Stimulated activated CD4-positive, alpha-beta T cell treated with anti-CD3 and anti-CD28 coated beads, Interleukin-12 subunit alpha, Interleukin-12 subunit beta, amount 100 ng/mL, for 48 hours (primary cell): ENCODE measurements at regions not wholly inside any gene's neighbourhood (a gene's known extent, or its start where the extent isn't known, plus 50 kb on each side); places are given as distances from the start of the nearest gene placed in this dataset.

Experiments
- DNase-seq, 3 donors: peaks; one replicate each; pipeline ENCODE4 v3.0.0-alpha.2; 2020; ENCODE audit warnings: low read depth in 2 of 3, low spot score in 1 of 3

GRCh38 chr3:94179059-94179458 lies 116.2 kb downstream of the NSUN3 start:
- DNase-seq, result no peak

GRCh38 chr3:94183551-94183950 lies 120.7 kb downstream of the NSUN3 start:
- DNase-seq, result no peak

- no peak for DNase-seq
Observed at GRCh38 chr3:94184781-94185180, 121.9 kb downstream of the NSUN3 start.

GRCh38 chr3:94185753-94186152 lies 122.9 kb downstream of the NSUN3 start:
- no peak for DNase-seq

- no peak for DNase-seq
Observed at GRCh38 chr3:94187697-94188096, 124.8 kb downstream of the NSUN3 start.

- DNase-seq, result no peak
Observed at GRCh38 chr3:94195381-94195780, 132.5 kb downstream of the NSUN3 start.

GRCh38 chr3:94206291-94206690 lies 143.4 kb downstream of the NSUN3 start:
- DNase-seq, result no peak

GRCh38 chr3:94210256-94210655 lies 147.4 kb downstream of the NSUN3 start:
- DNase-seq, result no peak

- DNase-seq, result no peak
Observed at GRCh38 chr3:94217406-94217805, 154.5 kb downstream of the NSUN3 start.

- DNase-seq, result no peak
Observed at GRCh38 chr3:94220426-94220825, 157.6 kb downstream of the NSUN3 start.

GRCh38 chr3:94221829-94222228 lies 159.0 kb downstream of the NSUN3 start:
- no peak for DNase-seq

GRCh38 chr3:94225148-94225865 lies 162.4 kb downstream of the NSUN3 start:
- peak in 1 of 3 donors; percentile 3 for DNase-seq

- DNase-seq, result no peak
Observed at GRCh38 chr3:94226078-94226477, 163.2 kb downstream of the NSUN3 start.

GRCh38 chr3:94232921-94233320 lies 170.1 kb downstream of the NSUN3 start:
- DNase-seq, result no peak

GRCh38 chr3:94234177-94234788 lies 171.4 kb downstream of the NSUN3 start:
- DNase-seq, result peak in 1 of 3 donors; percentile 16

- no peak for DNase-seq
Observed at GRCh38 chr3:94241986-94242385, 179.1 kb downstream of the NSUN3 start.

GRCh38 chr3:94246171-94246570 lies 183.3 kb downstream of the NSUN3 start:
- DNase-seq, result no peak

GRCh38 chr3:94248042-94248441 lies 185.2 kb downstream of the NSUN3 start:
- no peak for DNase-seq

- peak; percentile 25 to 64 (median 57) for DNase-seq
Observed at GRCh38 chr3:94249491-94250079, 186.7 kb downstream of the NSUN3 start.

GRCh38 chr3:94251566-94251965 lies 188.7 kb downstream of the NSUN3 start:
- DNase-seq, result no peak

- no peak for DNase-seq
Observed at GRCh38 chr3:94252316-94252715, 189.5 kb downstream of the NSUN3 start.
